ENCODE measurements at regions not wholly inside any gene's neighbourhood (a gene's known extent, or its start where the extent isn't known, plus 50 kb on each side); places are given as distances from the start of the nearest gene placed in this dataset.

GRCh38 chr10:60459701-60460457, 70.2 kb upstream of the ANK3 start:
- TF ChIP-seq POLR2A (IDR thresholded peaks at IDR 0.05) (no peak), CTCF (IDR thresholded peaks at IDR 0.05) (no peak)
